ENCODE measurements at regions not wholly inside any gene's neighbourhood (a gene's known extent, or its start where the extent isn't known, plus 50 kb on each side); places are given as distances from the start of the nearest gene placed in this dataset.

DNA sequence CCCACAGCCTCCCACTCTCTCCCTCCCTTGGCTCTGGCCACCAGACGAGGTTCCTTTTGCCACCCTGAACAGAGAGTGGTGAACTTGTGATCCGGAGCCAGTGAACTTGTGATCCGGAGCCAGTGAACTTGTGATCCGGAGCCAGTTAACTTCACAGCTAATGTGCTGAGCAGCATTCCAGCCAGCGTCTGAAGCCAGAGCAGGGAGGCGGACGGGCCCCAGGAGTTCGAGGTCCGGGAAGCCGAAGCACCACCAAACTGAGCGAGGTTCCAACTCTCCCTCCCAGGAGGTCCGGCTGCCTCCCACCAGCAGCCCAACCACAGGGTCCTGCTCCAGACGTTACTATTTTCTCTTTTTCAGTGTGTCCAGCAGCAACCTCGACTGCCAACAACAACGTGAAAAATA lies 85.8 kb downstream of the SYF2 start:
- TF ChIP-seq, protein P1, sequence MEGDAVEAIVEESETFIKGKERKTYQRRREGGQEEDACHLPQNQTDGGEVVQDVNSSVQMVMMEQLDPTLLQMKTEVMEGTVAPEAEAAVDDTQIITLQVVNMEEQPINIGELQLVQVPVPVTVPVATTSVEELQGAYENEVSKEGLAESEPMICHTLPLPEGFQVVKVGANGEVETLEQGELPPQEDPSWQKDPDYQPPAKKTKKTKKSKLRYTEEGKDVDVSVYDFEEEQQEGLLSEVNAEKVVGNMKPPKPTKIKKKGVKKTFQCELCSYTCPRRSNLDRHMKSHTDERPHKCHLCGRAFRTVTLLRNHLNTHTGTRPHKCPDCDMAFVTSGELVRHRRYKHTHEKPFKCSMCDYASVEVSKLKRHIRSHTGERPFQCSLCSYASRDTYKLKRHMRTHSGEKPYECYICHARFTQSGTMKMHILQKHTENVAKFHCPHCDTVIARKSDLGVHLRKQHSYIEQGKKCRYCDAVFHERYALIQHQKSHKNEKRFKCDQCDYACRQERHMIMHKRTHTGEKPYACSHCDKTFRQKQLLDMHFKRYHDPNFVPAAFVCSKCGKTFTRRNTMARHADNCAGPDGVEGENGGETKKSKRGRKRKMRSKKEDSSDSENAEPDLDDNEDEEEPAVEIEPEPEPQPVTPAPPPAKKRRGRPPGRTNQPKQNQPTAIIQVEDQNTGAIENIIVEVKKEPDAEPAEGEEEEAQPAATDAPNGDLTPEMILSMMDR (IDR thresholded peaks at IDR 0.05; ENCODE audit: poor library complexity): no peak
- no peak for TF ChIP-seq EZH2phosphoT487 (IDR thresholded peaks at IDR 0.05; ENCODE audit: low read depth, severe bottlenecking, unreplicated experiment)
